Mesothelial cell of epicardium (in vitro differentiated cells): ENCODE measurements at regions not wholly inside any gene's neighbourhood (a gene's known extent, or its start where the extent isn't known, plus 50 kb on each side); places are given as distances from the start of the nearest gene placed in this dataset.
"Not testable (repeated sequence)": the region's sequence is repeated elsewhere in the genome, so short reads cannot be mapped to it uniquely, and the experiment has no call there.

Experiments used
- DNase-seq, 2 experiments: peaks; one replicate each; pipeline ENCODE4 v3.0.0; 2021; ENCODE audit warnings: low spot score in 2 of 2; ENCODE audit not compliant: unreplicated experiment in 2 of 2
- H3K27ac Mint-ChIP-seq: 2 replicates; pipeline ENCODE4 v1.8.0; 2021; ENCODE audit warnings: mixed read lengths
- H3K27me3 Mint-ChIP-seq: 2 replicates; pipeline ENCODE4 v1.8.0; 2021; ENCODE audit warnings: low read depth, mixed read lengths
- H3K36me3 Mint-ChIP-seq: 2 replicates; pipeline ENCODE4 v1.8.0; 2021; ENCODE audit warnings: mixed read lengths
- H3K4me1 Mint-ChIP-seq: 2 replicates; pipeline ENCODE4 v1.8.0; 2021; ENCODE audit warnings: mixed read lengths
- H3K4me3 Mint-ChIP-seq: 2 replicates; pipeline ENCODE4 v1.8.0; 2021; ENCODE audit warnings: mild to moderate bottlenecking, moderate library complexity, mixed read lengths
- H3K9me3 Mint-ChIP-seq: 2 replicates; pipeline ENCODE4 v1.8.0; 2021; ENCODE audit warnings: mixed read lengths
- TF ChIP-seq, protein P1 (sequence below): fragments of 200-600 bp; sonication (generic); IDR thresholded peaks from one replicate; pipeline ENCODE4 v1.5.0; 2021; ENCODE audit warnings: antibody characterized with exemption; ENCODE audit not compliant: unreplicated experiment

DNA sequence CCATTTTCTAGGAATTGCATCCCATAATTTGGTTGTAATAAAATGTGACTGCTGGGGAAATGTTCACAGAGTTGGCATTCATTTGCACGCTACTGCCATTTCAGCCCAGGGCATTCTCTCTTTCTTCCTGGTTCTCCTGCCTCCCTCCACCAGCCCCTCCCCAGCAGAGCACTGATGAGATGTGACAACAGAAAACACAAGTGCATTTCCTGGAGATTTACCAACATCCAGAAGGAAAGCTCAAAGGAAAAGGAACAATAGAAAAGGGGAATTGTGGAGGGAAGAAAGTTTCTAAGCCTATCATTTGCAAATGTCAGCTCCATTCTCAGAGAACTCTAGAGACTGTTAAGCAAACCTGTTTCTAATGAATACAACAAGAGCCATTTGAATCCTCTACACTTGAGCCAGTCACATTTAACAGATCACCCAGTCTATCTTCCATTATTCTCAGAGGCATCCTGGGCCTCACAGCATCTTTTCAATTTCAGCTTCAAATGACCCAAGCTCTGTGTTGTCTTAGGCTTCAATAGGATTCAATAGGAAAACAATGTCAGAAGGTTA is 395.6 kb upstream of the PBX1 start:
- no peaks in the 10 kb centered on the region for H3K4me1 Mint-ChIP-seq
- TF ChIP-seq, protein P1, sequence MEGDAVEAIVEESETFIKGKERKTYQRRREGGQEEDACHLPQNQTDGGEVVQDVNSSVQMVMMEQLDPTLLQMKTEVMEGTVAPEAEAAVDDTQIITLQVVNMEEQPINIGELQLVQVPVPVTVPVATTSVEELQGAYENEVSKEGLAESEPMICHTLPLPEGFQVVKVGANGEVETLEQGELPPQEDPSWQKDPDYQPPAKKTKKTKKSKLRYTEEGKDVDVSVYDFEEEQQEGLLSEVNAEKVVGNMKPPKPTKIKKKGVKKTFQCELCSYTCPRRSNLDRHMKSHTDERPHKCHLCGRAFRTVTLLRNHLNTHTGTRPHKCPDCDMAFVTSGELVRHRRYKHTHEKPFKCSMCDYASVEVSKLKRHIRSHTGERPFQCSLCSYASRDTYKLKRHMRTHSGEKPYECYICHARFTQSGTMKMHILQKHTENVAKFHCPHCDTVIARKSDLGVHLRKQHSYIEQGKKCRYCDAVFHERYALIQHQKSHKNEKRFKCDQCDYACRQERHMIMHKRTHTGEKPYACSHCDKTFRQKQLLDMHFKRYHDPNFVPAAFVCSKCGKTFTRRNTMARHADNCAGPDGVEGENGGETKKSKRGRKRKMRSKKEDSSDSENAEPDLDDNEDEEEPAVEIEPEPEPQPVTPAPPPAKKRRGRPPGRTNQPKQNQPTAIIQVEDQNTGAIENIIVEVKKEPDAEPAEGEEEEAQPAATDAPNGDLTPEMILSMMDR = no peak
- peaks cover 5% of the 10 kb centered on the region for H3K36me3 Mint-ChIP-seq
- no peak for DNase-seq
- H3K4me3 Mint-ChIP-seq = no peak overlapping the region
- H3K27ac Mint-ChIP-seq = no peak overlapping the region
- H3K9me3 Mint-ChIP-seq = peaks cover 35% of the 10 kb centered on the region
- H3K27me3 Mint-ChIP-seq = no peaks in the 10 kb centered on the region

DNA sequence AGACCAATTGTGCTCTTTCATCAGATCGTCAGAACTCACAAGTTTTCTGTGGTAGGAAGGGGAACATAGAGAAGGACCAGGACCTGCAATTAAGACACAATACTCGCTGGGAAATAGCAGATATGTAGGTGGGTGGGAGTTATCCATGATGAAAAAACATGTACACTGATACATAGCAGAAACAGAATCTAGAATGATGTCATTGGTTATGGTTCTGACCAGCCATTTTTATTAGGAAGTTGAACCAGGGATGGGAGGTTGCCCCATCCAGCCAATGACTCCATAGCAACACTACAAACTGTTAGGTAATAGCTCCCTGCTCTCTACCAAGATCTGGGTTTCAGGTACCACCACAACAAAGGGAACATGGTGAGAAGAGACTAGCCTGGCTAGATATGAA is 393.5 kb upstream of the PBX1 start:
- no peak for DNase-seq
- H3K27me3 Mint-ChIP-seq = no peaks in the 10 kb centered on the region
- TF ChIP-seq, protein P1 = no peak
- peaks cover 48% of the 10 kb centered on the region for H3K9me3 Mint-ChIP-seq
- H3K4me1 Mint-ChIP-seq = no peaks in the 10 kb centered on the region
- no peak overlapping the region for H3K4me3 Mint-ChIP-seq
- no peak overlapping the region for H3K27ac Mint-ChIP-seq
- H3K36me3 Mint-ChIP-seq = peaks cover 10% of the 10 kb centered on the region

DNA sequence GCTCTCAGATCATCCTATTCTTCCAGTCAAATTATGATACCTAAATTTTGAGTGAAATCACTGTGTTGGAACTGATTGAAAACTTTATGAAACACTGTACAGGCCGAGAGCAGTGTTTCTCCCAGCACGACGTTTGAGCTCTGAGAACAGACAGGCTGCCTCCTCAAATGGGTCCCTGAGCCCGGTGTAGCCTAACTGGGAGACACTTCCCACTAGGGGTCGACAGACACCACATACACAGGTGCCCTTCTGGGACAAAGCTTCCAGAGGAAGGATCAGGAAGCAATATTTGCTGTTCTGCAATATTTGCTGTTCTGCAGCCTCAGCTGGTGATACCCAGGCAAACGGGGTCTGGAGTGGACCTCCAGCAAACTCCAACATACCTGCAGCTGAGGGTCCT is 392.5 kb upstream of the PBX1 start:
- H3K4me3 Mint-ChIP-seq, H3K27me3 Mint-ChIP-seq, DNase-seq, H3K27ac Mint-ChIP-seq, H3K4me1 Mint-ChIP-seq: not testable (repeated sequence)
- peaks cover 10% of the 10 kb centered on the region for H3K36me3 Mint-ChIP-seq
- peaks cover 40% of the 10 kb centered on the region for H3K9me3 Mint-ChIP-seq

DNA sequence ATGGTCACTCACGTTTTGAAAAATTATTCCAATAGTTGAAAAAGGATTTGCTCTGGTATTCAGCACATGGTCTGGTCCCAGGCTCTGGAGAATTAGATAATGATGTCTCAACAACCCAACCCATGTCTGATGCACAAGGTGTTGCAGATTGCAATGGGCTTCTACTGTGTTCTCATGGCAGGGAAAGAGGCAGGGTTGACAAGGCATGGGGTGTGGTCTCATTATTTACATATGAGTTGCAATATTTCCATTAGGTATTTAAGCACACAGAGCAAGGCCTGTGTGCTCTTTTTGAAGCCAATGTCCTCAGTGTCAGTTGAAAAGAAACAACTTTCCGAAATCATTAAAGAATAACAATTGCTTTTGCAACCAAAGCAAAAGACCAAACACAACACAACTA is 381.9 kb upstream of the PBX1 start:
- no peak overlapping the region for H3K4me3 Mint-ChIP-seq

DNA sequence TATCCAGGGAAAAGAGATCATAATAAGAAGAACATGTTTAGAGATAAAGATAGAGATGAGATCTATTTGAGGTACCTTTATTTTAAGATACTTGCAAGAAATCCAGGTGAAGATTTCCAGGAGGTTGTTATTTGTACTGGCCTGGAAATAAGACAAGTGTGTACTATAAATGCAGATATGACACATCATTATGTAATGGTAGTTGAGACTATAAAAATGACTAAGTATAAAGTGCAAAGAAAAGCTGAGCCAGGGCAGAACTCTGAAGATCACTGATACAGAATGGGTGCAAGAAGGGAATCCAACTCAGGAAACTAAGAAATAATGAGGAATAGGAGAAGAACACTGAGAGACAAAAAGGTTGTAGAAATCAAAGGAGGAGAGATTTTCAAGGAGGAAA is 378.2 kb upstream of the PBX1 start:
- no peaks in the 10 kb centered on the region for H3K27me3 Mint-ChIP-seq
- TF ChIP-seq, protein P1 = no peak
- no peak for DNase-seq
- peaks cover 2% of the 10 kb centered on the region for H3K4me1 Mint-ChIP-seq
- peaks cover 1% of the 10 kb centered on the region for H3K36me3 Mint-ChIP-seq
- H3K27ac Mint-ChIP-seq = no peak overlapping the region
- H3K9me3 Mint-ChIP-seq = peaks cover 15% of the 10 kb centered on the region
- no peak overlapping the region for H3K4me3 Mint-ChIP-seq

More for the DNA sequence above, 381.9 kb upstream of the PBX1 start:
- Mint-ChIP-seq H3K36me3 (peaks cover 1% of the 10 kb centered on the region), H3K9me3 (peaks cover 16% of the 10 kb centered on the region), H3K27ac (no peak overlapping the region), H3K4me1 (peaks cover 2% of the 10 kb centered on the region), H3K27me3 (no peaks in the 10 kb centered on the region)
- no peak for DNase-seq
- TF ChIP-seq, protein P1 = no peak

- DNase-seq = no peak
- H3K4me3 Mint-ChIP-seq = no peak overlapping the region
- H3K27ac Mint-ChIP-seq = no peak overlapping the region
- no peaks in the 10 kb centered on the region for H3K27me3 Mint-ChIP-seq
- TF ChIP-seq, protein P1 = no peak
- peaks cover 9% of the 10 kb centered on the region for H3K9me3 Mint-ChIP-seq
- H3K4me1 Mint-ChIP-seq = peaks cover 5% of the 10 kb centered on the region
- no peaks in the 10 kb centered on the region for H3K36me3 Mint-ChIP-seq
Measured at GRCh38 chr1:164183854-164184635, 374.9 kb upstream of the PBX1 start.
